ENCODE measurements at regions not wholly inside any gene's neighbourhood (a gene's known extent, or its start where the extent isn't known, plus 50 kb on each side); places are given as distances from the start of the nearest gene placed in this dataset.
"Not testable (repeated sequence)": the region's sequence is repeated elsewhere in the genome, so short reads cannot be mapped to it uniquely, and the experiment has no call there.

DNA sequence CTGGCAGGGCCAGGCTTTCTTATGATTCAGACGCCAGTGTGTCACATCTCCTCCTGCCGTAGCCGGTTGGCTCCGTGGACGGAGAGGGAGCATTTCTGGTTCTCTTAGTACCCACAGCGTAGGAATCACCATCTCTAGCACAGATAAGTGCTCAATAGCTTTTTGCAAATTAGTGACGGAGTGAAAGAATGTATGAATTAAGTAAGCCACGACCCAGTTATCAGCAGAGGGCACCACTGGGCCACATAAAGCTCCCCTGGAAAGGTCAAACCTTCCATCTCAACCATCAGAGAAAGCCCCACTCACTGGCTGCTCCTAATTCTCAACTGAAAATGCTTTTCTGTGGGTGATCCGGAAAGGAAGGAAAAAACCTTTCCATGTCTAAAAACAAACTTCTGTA lies 317.0 kb upstream of the ADCY2 start:
- DNase-seq (ENCODE audit: low spot score): no peak

DNA sequence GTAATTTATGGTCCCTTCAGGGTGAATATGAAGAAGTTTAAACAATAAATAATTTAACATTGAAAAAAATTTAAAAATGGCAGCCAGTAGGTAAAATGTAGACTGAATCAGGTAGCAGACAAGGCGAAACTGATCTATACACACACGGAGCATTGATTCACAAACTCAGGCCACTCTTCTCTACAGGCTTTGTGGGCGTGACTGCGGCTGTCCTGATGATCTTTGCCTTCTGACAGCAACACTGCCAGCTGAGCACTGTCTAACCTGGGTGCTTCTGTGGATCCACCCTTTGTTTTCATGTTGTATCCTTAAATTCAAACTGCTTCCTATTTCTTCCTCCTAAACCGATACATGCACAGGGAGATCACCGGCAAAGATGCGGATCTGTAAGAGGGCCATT lies 315.4 kb upstream of the ADCY2 start:
- no peak for DNase-seq (ENCODE audit: low spot score)

DNA sequence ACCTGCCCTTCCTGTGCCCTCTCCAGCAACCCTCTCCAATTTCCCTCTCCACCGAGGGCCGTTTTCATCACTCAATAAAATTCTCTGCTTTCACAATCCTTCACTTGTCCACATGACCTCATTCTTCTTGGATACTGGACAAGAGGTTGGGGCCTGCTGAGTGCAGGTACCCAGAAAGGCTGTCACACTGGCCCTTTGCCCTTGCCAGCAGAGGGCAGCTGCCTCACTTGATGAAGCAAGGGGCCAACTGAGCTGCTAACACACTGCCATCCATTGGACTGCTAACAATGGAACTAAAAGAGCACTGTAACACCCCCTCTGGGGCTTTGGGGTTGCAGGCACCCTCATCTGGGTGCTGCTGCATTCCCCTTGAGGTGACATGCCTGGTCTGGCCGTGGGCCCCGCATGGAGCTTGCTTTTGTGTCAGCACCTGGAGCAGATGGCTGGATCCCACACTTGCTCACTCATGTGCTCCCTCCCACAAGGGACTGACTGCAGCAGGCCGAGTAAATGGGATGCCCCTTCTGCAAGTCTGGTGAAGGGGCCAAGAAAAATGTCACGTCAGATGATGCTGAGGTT lies 308.1 kb upstream of the ADCY2 start:
- no peak for DNase-seq (ENCODE audit: low spot score)

DNA sequence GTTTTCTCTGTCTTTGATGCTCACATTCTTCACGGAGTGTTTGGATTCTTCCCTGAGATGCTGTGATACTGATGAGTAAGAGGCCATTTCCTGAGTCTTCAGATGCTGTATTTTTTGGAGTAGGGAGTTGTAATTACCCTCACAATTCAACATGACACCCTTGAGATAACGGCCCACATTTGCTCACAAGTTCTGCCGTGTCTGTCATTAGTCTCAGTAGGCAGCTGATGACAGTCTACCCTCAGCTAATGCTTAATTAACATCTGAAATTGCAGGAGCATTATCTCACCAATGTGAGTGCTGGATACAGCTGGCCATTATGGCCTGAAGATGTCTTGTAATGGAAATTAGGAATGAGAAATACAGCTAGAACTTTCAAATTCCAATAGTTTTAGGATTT lies 307.1 kb upstream of the ADCY2 start:
- no peak for DNase-seq (ENCODE audit: low spot score)

DNA sequence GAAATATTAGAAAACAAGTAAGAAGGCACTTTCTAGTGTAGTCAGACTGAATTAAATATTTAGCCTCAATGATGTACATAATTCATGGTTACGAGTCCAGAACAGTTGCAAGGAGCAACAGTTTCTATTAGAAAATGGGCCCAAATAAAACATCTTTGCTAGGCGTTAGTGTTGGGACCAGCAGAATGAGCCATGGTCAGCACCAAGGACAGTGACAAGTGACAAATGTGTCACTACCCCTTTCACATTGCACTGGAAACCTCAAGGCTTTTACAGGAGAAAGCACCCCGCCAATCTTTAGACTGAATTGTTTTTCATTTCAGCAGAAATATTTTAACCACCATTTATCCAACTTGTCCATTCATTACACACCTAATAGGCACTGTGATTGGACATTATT lies 301.3 kb upstream of the ADCY2 start:
- DNase-seq (ENCODE audit: low spot score): no peak

DNA sequence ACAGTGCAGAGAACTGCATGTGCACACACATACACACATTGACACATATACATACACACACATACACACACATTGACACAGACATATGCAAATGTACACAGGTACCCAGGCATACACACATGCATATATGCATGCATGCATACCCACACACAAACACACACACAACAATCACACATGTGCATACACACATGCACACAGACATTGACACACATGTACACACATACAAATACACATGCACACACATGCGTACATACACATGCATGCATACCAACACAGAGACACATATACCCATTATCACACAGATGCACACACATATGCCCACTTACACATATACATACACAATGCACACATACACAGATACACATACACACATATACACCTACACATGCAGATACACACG lies 299.6 kb upstream of the ADCY2 start:
- DNase-seq (ENCODE audit: low spot score): no peak

DNA sequence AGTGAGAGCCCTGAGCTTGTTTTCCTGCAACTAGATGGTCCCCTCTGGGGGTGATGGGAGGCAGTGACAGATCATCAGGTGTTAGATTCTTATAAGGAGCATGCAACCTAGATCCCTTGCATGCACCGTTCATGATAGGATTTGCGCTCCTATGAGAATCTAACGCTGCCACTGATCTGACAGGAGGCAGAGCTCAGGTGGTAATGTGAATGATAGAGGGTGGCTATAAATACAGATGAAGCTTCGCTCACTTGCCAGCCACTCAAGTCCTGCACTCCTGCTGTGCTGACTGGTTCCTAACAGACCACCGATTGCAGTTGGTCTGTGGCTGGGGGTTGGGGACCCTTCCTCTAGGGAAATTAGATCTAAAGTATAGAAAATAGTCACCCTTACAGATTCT lies 290.6 kb upstream of the ADCY2 start:
- no peak for DNase-seq (ENCODE audit: low spot score)

DNA sequence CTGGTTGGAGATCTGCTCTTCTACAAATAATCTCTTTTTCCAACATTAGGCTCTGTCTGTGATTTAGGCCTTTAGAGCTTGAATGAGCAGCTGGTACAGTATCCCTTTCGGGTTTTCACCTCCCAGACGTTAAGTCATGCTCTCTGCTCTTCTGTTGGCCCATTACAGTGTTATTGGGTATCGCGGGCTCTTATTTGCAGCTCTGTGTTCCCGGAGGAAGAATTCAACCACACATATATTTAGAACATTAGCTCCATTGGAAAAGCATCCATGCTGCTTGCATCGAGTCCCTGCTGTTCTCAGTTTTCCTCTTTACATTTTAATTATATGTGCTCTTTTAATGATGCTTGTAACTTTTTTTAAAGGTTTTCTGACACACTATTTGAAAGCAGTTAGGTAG lies 278.0 kb upstream of the ADCY2 start:
- DNase-seq (ENCODE audit: low spot score): no peak

DNA sequence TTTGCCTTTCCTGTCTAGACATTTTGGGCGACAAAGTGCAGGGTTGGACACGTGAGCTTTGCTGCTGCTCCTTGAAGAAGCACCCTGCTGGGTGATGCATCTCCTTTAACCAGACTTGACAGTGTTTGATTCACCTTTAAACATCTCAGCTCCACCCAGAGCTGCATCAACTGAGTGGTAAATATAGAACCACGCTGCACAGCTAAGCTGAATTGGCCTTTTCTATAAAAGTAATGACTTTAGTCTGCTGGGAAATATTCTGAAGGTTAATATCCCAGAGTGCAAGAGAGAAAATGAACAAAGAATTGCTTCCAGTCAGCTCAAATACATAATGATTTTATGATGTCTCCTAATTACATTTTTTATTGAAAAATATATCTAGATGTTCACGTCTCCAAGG lies 264.3 kb upstream of the ADCY2 start:
- DNase-seq (ENCODE audit: low spot score): no peak

DNA sequence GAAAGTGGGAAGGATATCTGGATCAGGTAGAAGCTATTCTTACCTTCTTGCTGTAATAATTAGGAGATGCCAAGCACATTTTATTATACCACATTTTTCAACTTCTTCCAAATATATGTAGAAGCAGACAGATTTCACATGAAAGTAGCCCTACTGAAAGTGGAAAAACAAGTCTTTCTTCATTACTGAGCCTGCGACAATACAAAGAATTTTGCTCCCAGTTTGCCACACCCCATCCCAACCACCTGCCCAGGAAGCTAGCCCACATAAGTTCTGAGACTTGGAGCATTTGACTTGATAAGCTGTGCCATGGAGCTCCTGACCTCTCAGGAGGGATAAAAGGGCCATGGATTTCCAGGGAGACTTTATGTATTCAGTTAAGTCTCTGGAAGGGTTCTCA lies 249.1 kb upstream of the ADCY2 start:
- DNase-seq (ENCODE audit: low spot score): no peak

DNA sequence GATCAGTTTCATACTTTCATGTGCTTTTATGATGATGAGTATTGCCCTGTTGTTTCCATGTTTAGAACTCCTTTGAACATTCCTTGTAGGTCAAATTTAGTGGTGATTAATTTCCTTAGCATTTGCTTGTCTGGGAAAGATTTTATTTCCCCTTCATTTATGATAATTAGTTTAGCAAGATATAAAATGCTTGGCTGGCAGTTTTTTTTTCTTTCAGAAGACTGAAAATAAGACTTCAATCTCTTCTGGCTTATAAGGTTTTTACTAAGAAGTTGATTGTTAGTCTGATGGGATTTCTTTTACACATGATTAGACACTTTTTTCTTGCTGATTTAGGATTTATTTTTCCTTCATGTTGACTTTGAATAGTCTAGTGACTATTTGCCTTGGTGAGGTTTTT lies 238.9 kb upstream of the ADCY2 start:
- DNase-seq (ENCODE audit: low spot score): no peak

DNA sequence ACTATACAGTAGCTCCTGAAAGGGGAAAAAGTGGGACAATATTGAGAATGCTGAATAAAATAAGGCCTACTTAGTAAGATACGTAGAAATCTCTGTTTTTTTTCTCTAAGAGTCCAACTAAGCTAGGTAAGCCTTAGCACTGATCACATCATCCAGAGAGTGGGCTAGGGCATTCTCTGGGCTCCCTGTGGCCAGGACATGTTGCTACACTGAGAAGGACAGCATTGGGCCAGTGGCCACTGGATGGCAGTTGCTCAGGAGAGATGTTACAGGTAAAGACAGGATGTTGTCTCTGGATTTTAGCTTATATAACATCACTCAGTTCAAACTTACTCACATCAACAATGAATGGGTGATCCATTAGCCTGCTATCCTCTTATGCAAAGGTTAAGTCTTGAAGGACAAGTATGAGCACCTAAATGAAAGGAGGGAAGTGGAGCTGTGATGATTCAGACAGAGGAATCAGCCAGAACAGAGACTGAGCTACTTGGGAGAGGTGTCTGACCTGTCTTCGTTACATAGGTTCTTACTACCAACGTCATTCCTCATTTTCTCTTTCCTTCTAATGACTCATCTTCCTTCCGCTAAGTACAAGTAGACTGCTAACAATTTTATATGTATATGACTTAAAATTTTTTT lies 226.6 kb upstream of the ADCY2 start:
- no peak for DNase-seq (ENCODE audit: low spot score)

DNA sequence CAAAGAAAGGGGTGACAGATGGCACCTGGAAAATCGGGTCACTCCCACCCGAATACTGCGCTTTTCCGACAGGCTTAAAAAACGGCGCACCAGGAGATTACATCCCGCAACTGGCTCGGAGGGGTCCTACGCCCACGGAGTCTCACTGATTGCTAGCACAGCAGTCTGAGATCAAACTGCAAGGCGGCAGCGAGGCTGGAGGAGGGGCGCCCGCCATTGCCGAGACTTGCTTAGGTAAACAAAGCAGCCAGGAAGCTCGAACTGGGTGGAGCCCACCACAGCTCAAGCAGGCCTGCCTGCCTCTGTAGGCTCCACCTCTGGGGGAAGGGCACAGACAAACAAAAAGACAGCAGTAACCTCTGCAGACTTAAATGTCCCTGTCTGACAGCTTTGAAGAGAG lies 225.2 kb upstream of the ADCY2 start:
- not testable (repeated sequence) for DNase-seq (ENCODE audit: low spot score)

DNA sequence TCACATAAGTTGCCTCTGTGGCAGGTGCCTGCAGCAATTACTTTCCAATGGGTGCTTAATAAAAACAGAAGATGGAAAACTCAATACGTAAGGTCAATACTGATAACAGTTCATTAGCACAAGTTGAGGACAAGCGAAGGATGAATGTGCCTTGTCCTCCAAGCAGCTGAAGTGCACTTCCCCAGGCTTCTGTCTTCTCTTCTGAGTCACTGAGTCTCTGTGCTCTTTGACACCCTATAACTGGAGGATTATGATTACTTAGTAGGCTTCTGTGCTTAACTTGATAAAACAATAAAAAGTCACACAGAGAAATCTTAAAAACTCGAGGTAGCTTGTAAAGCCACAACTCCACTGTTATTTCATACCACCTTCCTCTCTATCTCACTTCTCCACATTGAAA lies 216.6 kb upstream of the ADCY2 start:
- DNase-seq (ENCODE audit: low spot score): no peak

DNA sequence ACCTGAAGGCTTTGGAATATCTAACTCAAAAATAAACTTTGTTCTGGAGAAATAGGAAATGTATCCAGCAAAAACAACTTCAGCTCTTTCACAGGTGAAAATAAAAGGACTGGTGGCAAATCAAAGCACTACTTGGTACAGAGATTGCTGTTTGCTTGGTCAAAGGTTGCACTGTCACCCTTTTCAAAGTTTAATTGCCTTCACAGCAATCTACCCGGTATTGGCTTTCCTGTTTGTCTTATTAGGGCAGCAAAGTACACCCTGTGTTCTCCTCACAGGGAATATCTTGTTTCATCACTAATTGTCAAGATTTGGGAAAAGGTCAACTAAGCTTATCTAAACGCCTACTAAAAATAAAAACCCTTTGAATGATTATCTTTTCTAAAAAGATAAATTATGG lies 214.1 kb upstream of the ADCY2 start:
- no peak for DNase-seq (ENCODE audit: low spot score)

DNA sequence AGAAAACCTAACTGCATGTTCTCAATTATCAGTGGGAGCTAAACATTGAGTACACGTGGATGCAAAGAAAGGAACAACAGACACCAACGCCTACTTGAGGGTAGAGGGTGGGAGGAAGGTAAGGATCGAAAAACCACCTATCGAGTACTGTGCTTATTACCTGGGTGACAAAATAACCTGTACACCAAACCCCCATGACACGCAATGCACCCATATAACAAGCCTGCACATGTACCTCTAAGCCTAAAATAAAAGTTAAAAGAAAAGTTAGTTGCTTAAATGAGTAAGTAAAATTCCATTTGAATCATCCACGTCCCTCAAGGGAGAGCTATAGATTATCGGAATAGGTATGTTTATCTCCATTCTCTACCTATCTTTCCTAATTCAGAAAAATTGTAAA lies 210.2 kb upstream of the ADCY2 start:
- DNase-seq (ENCODE audit: low spot score): no peak

DNA sequence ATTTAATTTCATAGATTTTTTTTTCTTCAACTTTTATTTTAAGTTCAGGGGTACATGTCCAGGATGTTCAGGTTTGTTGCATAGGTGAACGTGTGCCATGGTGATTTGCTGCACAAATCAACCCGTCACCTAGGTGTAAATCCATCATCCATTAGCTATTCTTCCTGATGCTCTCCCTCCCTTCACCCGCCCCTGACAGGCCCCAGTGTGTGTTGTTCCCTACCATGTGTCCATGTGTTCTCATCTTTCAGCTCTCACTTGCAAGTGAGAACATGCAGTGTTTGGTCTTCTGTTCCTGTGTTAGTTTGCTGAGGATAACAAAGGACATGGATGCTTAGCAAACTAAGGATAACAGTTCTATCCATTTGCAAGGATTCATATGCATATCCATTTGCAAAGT lies 209.1 kb upstream of the ADCY2 start:
- DNase-seq (ENCODE audit: low spot score): no peak

DNA sequence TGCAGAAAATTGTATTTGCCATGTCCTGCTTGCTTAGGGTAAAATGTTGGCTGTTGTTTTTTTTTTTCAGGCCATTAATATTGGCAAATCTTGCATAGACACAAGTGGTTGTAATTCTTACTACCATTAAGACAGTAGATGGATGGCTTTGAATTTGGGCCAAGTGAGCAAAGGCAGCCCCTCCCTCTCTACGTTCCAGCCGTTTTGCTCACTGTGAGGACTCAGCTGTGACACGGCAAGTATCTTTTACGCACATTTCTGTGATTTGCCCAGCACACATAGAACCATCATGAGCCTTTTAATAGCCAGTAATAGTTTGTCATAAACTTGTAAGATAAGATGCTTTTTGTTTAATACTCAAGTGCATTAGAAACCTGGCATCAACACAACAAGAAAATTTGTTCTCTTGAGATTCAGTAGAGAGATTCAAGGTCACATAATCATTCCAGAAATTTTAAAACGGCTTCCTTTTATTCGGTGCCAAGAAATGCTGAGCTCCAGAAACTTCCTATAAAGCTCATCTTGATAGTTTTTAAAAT lies 205.2 kb upstream of the ADCY2 start:
- DNase-seq (ENCODE audit: low spot score): no peak

DNA sequence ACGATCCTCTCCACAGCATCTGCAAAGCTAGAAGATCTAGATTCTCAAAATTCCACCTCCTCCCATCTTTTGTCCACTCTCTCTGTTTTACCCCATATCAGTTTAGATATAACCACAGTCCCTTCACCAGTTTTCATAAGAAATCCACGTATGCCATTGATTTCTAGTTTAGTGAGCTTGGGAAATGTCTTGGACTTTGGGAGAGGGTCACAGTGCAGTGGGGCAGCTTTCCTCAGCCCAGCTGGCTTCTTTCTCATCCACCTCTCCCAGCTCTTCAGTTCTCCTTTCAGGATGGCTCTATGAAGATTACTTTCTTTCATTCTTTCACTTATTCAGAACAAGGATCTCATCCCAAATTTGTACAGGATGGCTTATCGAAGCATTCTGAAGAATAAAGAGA lies 203.9 kb upstream of the ADCY2 start:
- DNase-seq (ENCODE audit: low spot score): no peak

DNA sequence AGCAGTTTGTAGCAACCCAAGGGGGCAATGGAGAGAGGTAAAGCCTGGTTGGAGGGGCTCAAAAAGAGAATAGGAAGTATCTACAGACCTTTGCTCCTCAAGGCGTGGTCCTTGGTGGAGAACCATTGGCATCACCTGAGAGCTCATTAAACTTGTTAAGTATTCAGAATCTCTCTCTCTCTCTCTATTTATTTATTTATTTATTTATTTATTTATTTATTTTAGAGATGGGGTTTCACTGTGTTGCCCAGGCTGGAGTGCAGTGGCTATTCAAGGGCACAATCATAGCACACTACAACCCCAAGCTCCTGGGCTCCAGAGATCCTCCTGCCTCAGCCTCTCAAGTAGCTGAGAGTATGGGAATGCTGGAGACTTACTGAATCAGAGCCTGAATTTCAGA lies 193.1 kb upstream of the ADCY2 start:
- DNase-seq (ENCODE audit: low spot score): no peak

DNA sequence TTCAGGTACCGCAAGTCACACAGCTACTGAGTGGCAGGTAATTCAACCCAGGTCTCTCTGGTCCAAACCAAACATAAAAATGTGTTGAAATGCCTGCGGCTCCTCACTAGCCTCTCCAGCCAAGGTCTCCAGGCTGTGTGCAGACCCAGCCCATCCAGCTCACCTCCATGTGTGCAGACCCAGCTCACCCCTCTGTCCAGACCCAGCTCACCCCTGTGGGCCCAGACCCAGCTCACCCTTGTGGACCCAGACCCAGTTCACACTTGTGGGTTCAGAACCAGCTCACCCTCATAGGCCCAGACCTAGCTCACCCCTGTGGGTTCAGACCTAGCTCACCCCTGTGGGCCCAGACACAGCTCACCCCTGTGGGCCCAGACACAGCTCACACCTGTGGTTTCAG lies 188.0 kb upstream of the ADCY2 start:
- DNase-seq (ENCODE audit: low spot score): no peak

DNA sequence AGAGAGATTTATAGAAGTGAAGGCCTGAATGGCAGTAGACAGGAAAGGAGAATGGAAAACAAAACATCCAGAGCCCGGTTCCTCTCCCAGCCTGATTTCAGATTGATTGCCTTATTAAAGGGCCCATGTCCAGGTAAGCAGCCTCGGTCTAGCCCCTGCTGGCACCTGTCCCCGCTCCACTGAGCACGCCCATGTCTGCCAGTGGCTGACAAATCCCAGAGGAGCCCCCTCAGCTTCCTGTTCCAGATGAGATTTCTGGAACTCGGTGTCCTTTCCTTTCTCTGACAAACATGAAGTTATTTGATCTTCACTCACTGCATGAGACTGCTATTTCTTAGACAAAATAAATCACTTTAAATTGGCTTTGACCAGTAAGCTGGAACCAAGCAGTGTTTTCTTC lies 187.0 kb upstream of the ADCY2 start:
- no peak for DNase-seq (ENCODE audit: low spot score)

DNA sequence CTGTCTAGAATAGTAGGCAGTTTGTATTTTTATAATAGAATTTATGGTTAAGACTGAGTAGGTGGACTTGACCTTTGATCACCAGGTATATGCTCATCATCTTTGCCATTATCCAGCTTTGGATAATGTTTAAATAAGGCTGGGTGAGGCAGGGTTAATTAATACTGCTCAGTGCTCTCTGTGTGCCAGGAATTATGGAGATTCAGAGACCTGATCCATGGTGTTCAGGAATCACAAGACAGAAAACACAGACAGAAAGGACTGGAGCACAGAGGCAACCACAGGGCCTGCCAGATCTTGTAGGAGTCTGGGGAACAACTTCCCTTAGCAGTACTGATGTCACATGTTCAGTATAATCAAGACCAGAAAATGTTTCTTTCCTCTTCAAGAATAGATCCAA lies 186.3 kb upstream of the ADCY2 start:
- DNase-seq (ENCODE audit: low spot score): no peak

DNA sequence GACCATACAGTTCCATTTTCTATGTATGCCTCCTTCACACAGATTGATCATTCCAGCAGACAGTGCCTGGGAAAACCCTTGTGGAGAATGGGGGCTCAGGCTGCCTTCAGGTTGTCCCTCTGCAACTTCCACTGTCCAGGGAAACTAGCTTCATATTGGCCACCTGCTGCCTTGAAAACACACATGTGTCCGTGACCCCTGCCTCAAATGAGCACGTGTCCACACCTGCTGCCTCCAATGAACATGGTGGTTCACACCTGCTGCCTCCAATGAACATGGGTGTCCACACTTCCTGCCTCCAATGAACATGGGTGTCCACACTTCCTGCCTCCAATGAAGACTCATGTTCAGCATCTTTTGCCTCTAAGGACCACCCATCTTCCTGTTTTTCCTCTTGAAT lies 185.4 kb upstream of the ADCY2 start:
- no peak for DNase-seq (ENCODE audit: low spot score)

Data from AG08395 (cell line).